OCI-LY7 (cell line): ENCODE measurements at regions not wholly inside any gene's neighbourhood (a gene's known extent, or its start where the extent isn't known, plus 50 kb on each side); places are given as distances from the start of the nearest gene placed in this dataset.

ENCODE experiments used
- BruUV-seq: library from RNA; stranded (reverse); fragments of 400-500 nt; replicated peaks from 2 replicates; lab custom pipeline; 2021; lab: Mats Ljungman, UMichigan
- CTCF ChIA-PET: fragments of 300-600 bp; sonication (Branson Sonifier 250); formaldehyde crosslinking; loops from one replicate; lab custom pipeline; 2022; ENCODE audit warnings: antibody characterized with exemption; ENCODE audit not compliant: unreplicated experiment; lab: Charles Lee
- POLR2A ChIA-PET: fragments of 300-600 bp; sonication (Branson Sonifier 250); formaldehyde crosslinking; loops from one replicate; lab custom pipeline; 2022; ENCODE audit warnings: antibody characterized with exemption; lab: Charles Lee
- DNase-seq: peaks from one replicate; pipeline ENCODE4 v3.0.0-alpha.2; 2015; ENCODE audit warnings: low spot score
- H2AFZ ChIP-seq: fragments of 200-600 bp; sonication (generic), shearing (Covaris generic); 2 replicates; pipeline ENCODE4 v1.6.1; 2014; ENCODE audit warnings: mild to moderate bottlenecking, antibody characterized with exemption, low read length, moderate library complexity
- H3K27ac ChIP-seq: fragments of 200-600 bp; sonication (generic); 2 replicates; pipeline ENCODE4 v1.5.1; 2014; ENCODE audit warnings: mixed run types, low read depth, mild to moderate bottlenecking, moderate library complexity, low read length, inconsistent platforms; ENCODE audit not compliant: poor library complexity, severe bottlenecking
- H3K36me3 ChIP-seq: fragments of 200-600 bp; sonication (generic); 2 replicates; pipeline ENCODE4 v1.6.1; 2014; ENCODE audit warnings: mild to moderate bottlenecking, antibody characterized with exemption, low read length, moderate library complexity, mixed read lengths; ENCODE audit not compliant: insufficient read depth
- H3K4me1 ChIP-seq: fragments of 200-600 bp; sonication (generic); 2 replicates; pipeline ENCODE4 v1.5.1; 2014; ENCODE audit warnings: mild to moderate bottlenecking, low read length; ENCODE audit not compliant: insufficient read depth, poor library complexity, severe bottlenecking
- H3K4me2 ChIP-seq: fragments of 200-600 bp; sonication (generic); 2 replicates; pipeline ENCODE4 v1.6.1; 2014; ENCODE audit warnings: mild to moderate bottlenecking, low read length
- H3K4me3 ChIP-seq: fragments of 200-600 bp; sonication (generic); 2 replicates; pipeline ENCODE4 v1.5.1; 2014; ENCODE audit warnings: mild to moderate bottlenecking, low read depth, low read length; ENCODE audit not compliant: poor library complexity, severe bottlenecking
- H3K79me2 ChIP-seq: fragments of 200-600 bp; sonication (generic); 2 replicates; pipeline ENCODE4 v1.6.1; 2016; ENCODE audit warnings: low read depth, mild to moderate bottlenecking, low read length, moderate library complexity, mixed read lengths; ENCODE audit not compliant: insufficient read depth
- H3K9me2 ChIP-seq: fragments of 200-600 bp; sonication (generic); 2 replicates; pipeline ENCODE4 v1.6.1; 2016; ENCODE audit warnings: mild to moderate bottlenecking, low read length, mixed read lengths; ENCODE audit not compliant: insufficient read depth
- H3K9me3 ChIP-seq: fragments of 200-600 bp; sonication (generic); 2 replicates; pipeline ENCODE4 v1.6.1; 2014; ENCODE audit warnings: mild to moderate bottlenecking, mixed run types, low read length, mixed read lengths
- H4K20me1 ChIP-seq: fragments of 200-600 bp; sonication (generic); 2 replicates; pipeline ENCODE4 v1.6.1; 2014; ENCODE audit warnings: mild to moderate bottlenecking, antibody characterized with exemption, low read length, moderate library complexity, mixed read lengths; ENCODE audit not compliant: insufficient read depth
- EZH2phosphoT487 ChIP-seq: fragments of 200-600 bp; sonication (generic); IDR thresholded peaks from 2 replicates; pipeline ENCODE4 v1.6.1; 2018; ENCODE audit warnings: low read depth, borderline replicate concordance, mild to moderate bottlenecking, mixed run types, antibody characterized with exemption, low read length, moderate library complexity, mixed read lengths
- intact Hi-C: fragments of 100-400 bp; cut with micrococcal nuclease; formaldehyde crosslinking; loops from one replicate; pipeline ENCODE4 v1.10.0; 2022; ENCODE audit not compliant: unreplicated experiment
- TF ChIP-seq, protein P1 (sequence below): fragments of 200-600 bp; sonication (generic); conservative IDR thresholded peaks from 2 replicates; pipeline ENCODE4 v1.5.1; 2014; ENCODE audit warnings: mild to moderate bottlenecking, antibody characterized with exemption, low read length, moderate library complexity, mixed read lengths

DNA sequence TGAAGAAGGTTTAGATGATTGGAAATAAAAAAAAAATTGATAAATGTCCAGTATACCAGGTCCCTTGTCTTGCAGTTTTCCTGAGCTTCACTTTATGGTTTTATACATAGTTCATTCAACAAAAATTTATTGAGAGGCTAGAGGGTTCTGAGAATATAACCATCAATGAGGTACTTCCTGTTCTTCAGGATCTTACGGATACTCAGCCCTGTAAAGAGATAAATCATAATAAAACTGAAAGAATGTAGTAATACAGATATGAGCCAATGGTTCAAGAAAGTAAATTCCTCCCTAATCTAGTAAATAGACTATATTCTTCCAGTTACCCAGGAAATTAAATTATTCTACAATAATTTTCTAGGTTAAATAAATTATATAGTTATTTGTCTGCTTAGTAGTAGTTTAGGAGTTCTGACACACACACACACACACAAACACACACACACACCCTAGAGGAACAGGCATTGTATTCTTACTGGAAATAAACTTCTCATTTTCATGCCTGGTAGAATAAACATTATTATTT, 70.4 kb upstream of the HMCN1 start:
- no peaks in the 10 kb centered on the region for H3K36me3 ChIP-seq
- no peak overlapping the region for H3K4me2 ChIP-seq
- ChIA-PET POLR2A (no interaction called here), CTCF (no interaction called here)
- no TSS peak for BruUV-seq
- no peak overlapping the region for H2AFZ ChIP-seq
- H3K79me2 ChIP-seq, result no peaks in the 10 kb centered on the region
- H3K27ac ChIP-seq, result no peak overlapping the region
- no peaks in the 10 kb centered on the region for H3K4me1 ChIP-seq
- DNase-seq, result no peak
- no peaks in the 10 kb centered on the region for H3K9me2 ChIP-seq
- H4K20me1 ChIP-seq, result no peaks in the 10 kb centered on the region
- no peak for TF ChIP-seq EZH2phosphoT487
- TF ChIP-seq, protein P1, sequence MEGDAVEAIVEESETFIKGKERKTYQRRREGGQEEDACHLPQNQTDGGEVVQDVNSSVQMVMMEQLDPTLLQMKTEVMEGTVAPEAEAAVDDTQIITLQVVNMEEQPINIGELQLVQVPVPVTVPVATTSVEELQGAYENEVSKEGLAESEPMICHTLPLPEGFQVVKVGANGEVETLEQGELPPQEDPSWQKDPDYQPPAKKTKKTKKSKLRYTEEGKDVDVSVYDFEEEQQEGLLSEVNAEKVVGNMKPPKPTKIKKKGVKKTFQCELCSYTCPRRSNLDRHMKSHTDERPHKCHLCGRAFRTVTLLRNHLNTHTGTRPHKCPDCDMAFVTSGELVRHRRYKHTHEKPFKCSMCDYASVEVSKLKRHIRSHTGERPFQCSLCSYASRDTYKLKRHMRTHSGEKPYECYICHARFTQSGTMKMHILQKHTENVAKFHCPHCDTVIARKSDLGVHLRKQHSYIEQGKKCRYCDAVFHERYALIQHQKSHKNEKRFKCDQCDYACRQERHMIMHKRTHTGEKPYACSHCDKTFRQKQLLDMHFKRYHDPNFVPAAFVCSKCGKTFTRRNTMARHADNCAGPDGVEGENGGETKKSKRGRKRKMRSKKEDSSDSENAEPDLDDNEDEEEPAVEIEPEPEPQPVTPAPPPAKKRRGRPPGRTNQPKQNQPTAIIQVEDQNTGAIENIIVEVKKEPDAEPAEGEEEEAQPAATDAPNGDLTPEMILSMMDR, result no peak
- H3K9me3 ChIP-seq, result no peaks in the 10 kb centered on the region
- H3K4me3 ChIP-seq, result no peak overlapping the region
- intact Hi-C loops, result no loop called here

DNA sequence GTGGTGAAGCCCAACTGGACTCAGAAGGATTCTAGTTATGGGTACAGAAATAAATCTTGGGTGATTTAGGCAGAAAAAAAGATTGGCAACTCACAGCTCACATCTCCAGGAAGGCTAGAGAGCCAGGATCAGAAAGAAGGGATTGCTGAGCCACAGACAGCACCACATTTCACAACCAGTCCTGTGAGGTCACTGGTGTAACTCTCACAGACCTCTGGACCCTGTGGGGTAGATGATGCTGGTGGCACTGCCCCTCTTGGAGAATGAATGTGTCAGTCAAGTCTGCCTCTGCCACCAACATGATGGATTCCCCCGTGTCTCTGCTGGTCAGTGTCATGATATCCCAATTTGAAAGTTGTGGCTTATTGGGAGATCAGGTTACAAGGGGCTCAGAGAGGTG, 70.9 kb upstream of the HMCN1 start:
- ChIA-PET CTCF (no interaction called here), POLR2A (no interaction called here)
- H2AFZ ChIP-seq, result no peak overlapping the region
- H3K27ac ChIP-seq, result no peak overlapping the region
- no peaks in the 10 kb centered on the region for H3K9me2 ChIP-seq
- TF ChIP-seq, protein P1, result no peak
- TF ChIP-seq EZH2phosphoT487, result no peak
- H3K4me3 ChIP-seq, result no peak overlapping the region
- intact Hi-C loops, result no loop called here
- DNase-seq, result no peak
- H3K79me2 ChIP-seq, result no peaks in the 10 kb centered on the region
- no peaks in the 10 kb centered on the region for H4K20me1 ChIP-seq
- no peaks in the 10 kb centered on the region for H3K4me1 ChIP-seq
- no peaks in the 10 kb centered on the region for H3K9me3 ChIP-seq
- H3K36me3 ChIP-seq, result no peaks in the 10 kb centered on the region
- H3K4me2 ChIP-seq, result no peak overlapping the region
- no TSS peak for BruUV-seq

DNA sequence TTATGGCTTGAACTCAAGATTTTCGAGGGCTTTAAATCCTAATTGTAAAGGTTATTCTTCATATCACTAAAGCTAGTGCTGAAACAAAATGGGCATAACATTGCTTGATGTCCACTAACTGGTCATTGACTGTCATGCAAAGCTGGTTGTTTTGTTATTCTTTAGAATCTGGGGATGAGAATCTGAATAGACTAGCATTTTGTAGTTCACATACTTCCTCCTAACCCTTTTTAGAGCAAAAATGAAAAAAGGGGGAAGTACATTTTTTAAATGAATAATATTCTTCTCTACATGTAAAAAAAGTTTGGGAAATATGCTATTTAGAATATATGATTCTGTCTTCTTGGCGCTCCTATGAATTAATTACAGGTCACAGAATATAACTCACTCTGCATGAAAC, 72.2 kb upstream of the HMCN1 start:
- BruUV-seq, result no TSS peak
- no peak overlapping the region for H2AFZ ChIP-seq
- no peaks in the 10 kb centered on the region for H4K20me1 ChIP-seq
- ChIA-PET POLR2A (no interaction called here), CTCF (no interaction called here)
- no peaks in the 10 kb centered on the region for H3K4me1 ChIP-seq
- no peak overlapping the region for H3K27ac ChIP-seq
- no peaks in the 10 kb centered on the region for H3K9me3 ChIP-seq
- intact Hi-C loops, result no loop called here
- no peak for TF ChIP-seq EZH2phosphoT487
- TF ChIP-seq, protein P1, result no peak
- H3K4me2 ChIP-seq, result no peak overlapping the region
- H3K9me2 ChIP-seq, result no peaks in the 10 kb centered on the region
- H3K79me2 ChIP-seq, result no peaks in the 10 kb centered on the region
- H3K36me3 ChIP-seq, result no peaks in the 10 kb centered on the region
- no peak overlapping the region for H3K4me3 ChIP-seq
- no peak for DNase-seq
